Pancreas (tissue), 10 donors: ENCODE measurements at regions not wholly inside any gene's neighbourhood (a gene's known extent, or its start where the extent isn't known, plus 50 kb on each side); places are given as distances from the start of the nearest gene placed in this dataset.
"Not testable (repeated sequence)": the region's sequence is repeated elsewhere in the genome, so short reads cannot be mapped to it uniquely, and the experiment has no call there.

ENCODE experiments used
- ATAC-seq, 4 donors: fragments of 200-7000 bp; cut with Tn5 transposase; one replicate each; pipeline versions ENCODE4 v1.8.0 to v1.9.1; 2020; ENCODE audit warnings: mild to moderate bottlenecking in 4 of 4, moderate library complexity in 4 of 4
- DNase-seq, 6 donors: peaks; one replicate each; pipeline ENCODE4 v3.0.0-alpha.2; 2020
- FAIRE-seq: peaks from 2 replicates; lab custom pipeline; 2012; peaks lifted over from hg19 to GRCh38; lab: Jason Lieb, UNC
- H3K27ac ChIP-seq, 4 donors: fragments of 200-600 bp; sonication (generic); 1 replicate in 3 of 4; 2 replicates in 1 of 4; pipeline versions ENCODE4 v1.5.0 to v1.8.0; 2020
- H3K27me3 ChIP-seq, 4 donors: fragments of 200-600 bp; one replicate each; pipeline ENCODE4 v1.8.0; 2021
- H3K36me3 ChIP-seq, 3 donors: fragments of 200-600 bp; sonication (generic) in 1 of 3; one replicate each; pipeline versions ENCODE4 v1.5.0 to v1.8.0; 2020 to 2021
- H3K4me1 ChIP-seq, 3 donors: fragments of 200-600 bp; one replicate each; pipeline ENCODE4 v1.8.0; 2021
- H3K4me3 ChIP-seq, 4 donors: fragments of 200-600 bp; sonication (generic) in 2 of 4; one replicate each; pipeline versions ENCODE4 v1.5.0 to v1.8.0; 2020 to 2021
- H3K9me3 ChIP-seq, 4 donors: fragments of 200-600 bp; one replicate each; pipeline ENCODE4 v1.8.0; 2021
- CTCF ChIP-seq, 4 donors: fragments of 200-600 bp; sonication (generic) in 3 of 4; IDR thresholded peaks; one replicate each; pipeline versions ENCODE4 v1.5.0 to v1.8.0; 2021; ENCODE audit warnings: antibody characterized with exemption in 4 of 4
- WGBS, 2 donors: extraction: QIAGEN DNeasy Blood & Tissue Kit; methylation state at CpG; one replicate each; pipeline ENCODE4 v1.1.7; 2013; 5-methylcytosine and 5-hydroxymethylcytosine counted together
- intact Hi-C, 3 donors: fragments of 100-400 bp; cut with DNase I; formaldehyde crosslinking; loops; one replicate each; pipeline versions ENCODE4 v1.11.1 to v1.14.2; 2022
- donor health status: healthy with polysubstance abuse.
- donor health status: DM: no; HTN: no; CAD: no; lungs with moderate emphysema.
- donor health status: DM: no; HTN: no; CAD: no.
- donor health status: control.
- donor health status: control.
- donor health status: Bipolar disorder and iron deficiency.
- donor health status: DM: yes; HTN: yes; CAD: no.
- donor health status: DM: no; HTN: no; CAD: no.
- donor health status: DM: no; HTN: no; CAD: no.
- donor health status: DM: yes; HTN: yes; CAD: no.

- DNase-seq (peak; percentile 43 to 90 (median 74)), ATAC-seq (peak; percentile 78 to 100 (median 96))
- H3K4me3 ChIP-seq: peak overlapping the region in 3 of 4 donors; percentile 28 to 51 (median 46)
- WGBS, 2 donors: 2 to 9% methylated on average over 49 to 66 of the region's 66 CpGs
- peak overlapping the region in 2 of 4 donors; percentile 28 to 57 for H3K27ac ChIP-seq
- FAIRE-seq, H3K36me3 ChIP-seq, H3K4me1 ChIP-seq, H3K27me3 ChIP-seq, H3K9me3 ChIP-seq, intact Hi-C loops: not testable (repeated sequence)
- peak in 2 of 4 donors; percentile 28 to 30 for TF ChIP-seq CTCF (IDR thresholded peaks at IDR 0.05)
Measured at GRCh38 chr9:42852133-42852930, 668.9 kb downstream of the SPATA31A6 start.

GRCh38 chr9:42860133-42860532 lies 676.7 kb downstream of the SPATA31A6 start:
- H3K9me3 ChIP-seq, H3K27ac ChIP-seq, H3K27me3 ChIP-seq, H3K36me3 ChIP-seq, H3K4me1 ChIP-seq, H3K4me3 ChIP-seq, ATAC-seq, intact Hi-C loops: not testable (repeated sequence)
- WGBS, 2 donors: 36% methylated on average over 1 of the region's 1 CpG
- FAIRE-seq: peak; percentile 32
- DNase-seq: peak in 1 of 6 donors; percentile 13

- DNase-seq, H3K9me3 ChIP-seq, FAIRE-seq, H3K4me3 ChIP-seq, intact Hi-C loops, H3K4me1 ChIP-seq, ATAC-seq, H3K27ac ChIP-seq, H3K36me3 ChIP-seq, H3K27me3 ChIP-seq: not testable (repeated sequence)
- WGBS, 2 donors: 30 to 38% methylated on average over 1 of the region's 1 CpG
Measured at GRCh38 chr9:42862465-42862864, 679.0 kb downstream of the SPATA31A6 start.
